DOHH2 (cell line): ENCODE measurements at regions not wholly inside any gene's neighbourhood (a gene's known extent, or its start where the extent isn't known, plus 50 kb on each side); places are given as distances from the start of the nearest gene placed in this dataset.

Experiments
- H3F3A ChIP-seq: fragments of 200-600 bp; sonication (generic), shearing (Covaris generic); 2 replicates; pipeline ENCODE4 v1.6.0; 2016; ENCODE audit warnings: antibody characterized with exemption, mild to moderate bottlenecking; ENCODE audit not compliant: control insufficient read depth, insufficient read depth
- H3K27ac ChIP-seq: fragments of 200-600 bp; sonication (generic); 2 replicates; pipeline ENCODE4 v1.5.1; 2014; ENCODE audit warnings: low read depth, mild to moderate bottlenecking, low read length, moderate library complexity
- H3K27me3 ChIP-seq: fragments of 200-600 bp; sonication (generic); 2 replicates; pipeline ENCODE4 v1.6.1; 2014; ENCODE audit warnings: mild to moderate bottlenecking, low read length, mixed read lengths; ENCODE audit not compliant: control insufficient read depth
- H3K36me3 ChIP-seq: fragments of 200-600 bp; sonication (generic); 2 replicates; pipeline ENCODE4 v1.6.1; 2014; ENCODE audit warnings: mild to moderate bottlenecking, low read length, moderate library complexity, mixed read lengths; ENCODE audit not compliant: control insufficient read depth
- H3K4me1 ChIP-seq: fragments of 200-600 bp; sonication (generic); 2 replicates; pipeline ENCODE4 v1.6.1; 2014; ENCODE audit warnings: mild to moderate bottlenecking, low read length, mixed read lengths; ENCODE audit not compliant: control insufficient read depth
- H3K4me2 ChIP-seq: fragments of 200-600 bp; sonication (generic); 2 replicates; pipeline ENCODE4 v1.6.0; 2014; ENCODE audit warnings: mild to moderate bottlenecking, low read length, moderate library complexity
- H3K4me3 ChIP-seq: fragments of 200-600 bp; sonication (generic); 2 replicates; pipeline ENCODE4 v1.5.1; 2014; ENCODE audit warnings: mild to moderate bottlenecking, low read length, mixed read lengths
- H3K79me2 ChIP-seq: fragments of 200-600 bp; sonication (generic); 2 replicates; pipeline ENCODE4 v1.6.1; 2014; ENCODE audit warnings: mild to moderate bottlenecking, low read length, mixed read lengths; ENCODE audit not compliant: control insufficient read depth
- H3K9me2 ChIP-seq: fragments of 200-600 bp; sonication (generic); replicated peaks from 2 replicates; pipeline ENCODE4 v1.6.1; 2014; ENCODE audit warnings: mild to moderate bottlenecking, low read length, mixed read lengths; ENCODE audit not compliant: control insufficient read depth
- H3K9me3 ChIP-seq: fragments of 200-600 bp; sonication (generic); 2 replicates; pipeline ENCODE4 v1.6.1; 2014; ENCODE audit warnings: antibody characterized with exemption, low read length, mixed read lengths; ENCODE audit not compliant: control insufficient read depth, insufficient read depth
- H4K20me1 ChIP-seq: fragments of 200-600 bp; sonication (generic); 2 replicates; pipeline ENCODE4 v1.6.0; 2014; ENCODE audit warnings: low read depth, mild to moderate bottlenecking, antibody characterized with exemption, low read length, moderate library complexity; ENCODE audit not compliant: control insufficient read depth, insufficient read depth
- CTCF ChIP-seq: fragments of 200-600 bp; sonication (generic); IDR thresholded peaks from one replicate; pipeline ENCODE4 v1.5.1; 2014; ENCODE audit warnings: antibody characterized with exemption, mild to moderate bottlenecking, low read depth, low read length; ENCODE audit not compliant: poor library complexity, severe bottlenecking
- EZH2phosphoT487 ChIP-seq: fragments of 200-600 bp; sonication (generic); IDR thresholded peaks from 2 replicates; pipeline ENCODE4 v1.6.1; 2017; ENCODE audit warnings: borderline replicate concordance, mild to moderate bottlenecking, antibody characterized with exemption, low read length, moderate library complexity, mixed read lengths

GRCh38 chr9:90451804-90452203 is 190.8 kb downstream of the DIRAS2 start:
- H3K27ac ChIP-seq = no peak overlapping the region
- no peaks in the 10 kb centered on the region for H4K20me1 ChIP-seq
- H3K9me2 ChIP-seq = no peaks in the 10 kb centered on the region
- no peaks in the 10 kb centered on the region for H3K27me3 ChIP-seq
- H3F3A ChIP-seq = no peaks in the 10 kb centered on the region
- H3K4me3 ChIP-seq = no peak overlapping the region
- H3K36me3 ChIP-seq = no peaks in the 10 kb centered on the region
- no peaks in the 10 kb centered on the region for H3K79me2 ChIP-seq
- no peaks in the 10 kb centered on the region for H3K9me3 ChIP-seq
- TF ChIP-seq EZH2phosphoT487 (no peak), CTCF (no peak)
- H3K4me1 ChIP-seq = no peaks in the 10 kb centered on the region
- H3K4me2 ChIP-seq = no peak overlapping the region

- no peaks in the 10 kb centered on the region for H3F3A ChIP-seq
- H3K36me3 ChIP-seq = no peaks in the 10 kb centered on the region
- TF ChIP-seq EZH2phosphoT487 (no peak), CTCF (no peak)
- H3K79me2 ChIP-seq = no peaks in the 10 kb centered on the region
- no peaks in the 10 kb centered on the region for H4K20me1 ChIP-seq
- H3K4me3 ChIP-seq = no peak overlapping the region
- H3K27me3 ChIP-seq = no peaks in the 10 kb centered on the region
- no peaks in the 10 kb centered on the region for H3K4me1 ChIP-seq
- no peaks in the 10 kb centered on the region for H3K9me2 ChIP-seq
- no peak overlapping the region for H3K27ac ChIP-seq
- H3K9me3 ChIP-seq = no peaks in the 10 kb centered on the region
- no peak overlapping the region for H3K4me2 ChIP-seq
Observed at GRCh38 chr9:90455316-90455715, 187.3 kb downstream of the DIRAS2 start.

GRCh38 chr9:90457386-90458190 is 185.0 kb downstream of the DIRAS2 start:
- H3K27me3 ChIP-seq = no peaks in the 10 kb centered on the region
- no peaks in the 10 kb centered on the region for H3K4me1 ChIP-seq
- H4K20me1 ChIP-seq = no peaks in the 10 kb centered on the region
- TF ChIP-seq EZH2phosphoT487 = no peak
- no peak for TF ChIP-seq CTCF
- no peak overlapping the region for H3K27ac ChIP-seq
- no peaks in the 10 kb centered on the region for H3K36me3 ChIP-seq
- H3K4me3 ChIP-seq = no peak overlapping the region
- H3K79me2 ChIP-seq = no peaks in the 10 kb centered on the region
- no peak overlapping the region for H3K4me2 ChIP-seq
- no peaks in the 10 kb centered on the region for H3K9me3 ChIP-seq
- no peaks in the 10 kb centered on the region for H3K9me2 ChIP-seq
- H3F3A ChIP-seq = no peaks in the 10 kb centered on the region
